ENCODE measurements at regions not wholly inside any gene's neighbourhood (a gene's known extent, or its start where the extent isn't known, plus 50 kb on each side); places are given as distances from the start of the nearest gene placed in this dataset.

DNA sequence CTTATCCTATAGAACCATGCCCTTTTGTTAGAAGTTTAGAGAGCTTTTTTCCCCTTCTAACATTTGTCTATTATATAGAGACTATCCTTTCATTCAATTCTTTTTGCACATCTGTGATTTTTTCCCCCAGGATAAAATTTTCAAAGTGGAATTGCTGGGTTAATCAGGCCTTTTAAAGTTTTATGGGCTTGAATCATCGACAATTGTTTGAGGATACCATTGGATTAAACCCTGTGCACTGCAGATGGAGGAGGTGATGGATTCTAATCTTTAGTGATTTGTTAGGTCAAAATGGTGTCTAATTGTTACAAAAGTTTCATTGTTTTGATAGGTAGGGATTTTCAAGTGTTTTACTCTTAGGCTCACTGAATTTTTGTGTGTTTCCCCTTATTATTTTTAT lies 463.7 kb upstream of the CFAP20DC start:
- no peaks in the 10 kb centered on the region for H3K36me3 Mint-ChIP-seq (ENCODE audit: insufficient read depth)
- H3K27me3 Mint-ChIP-seq = no peaks in the 10 kb centered on the region
- no peak overlapping the region for H3K27ac Mint-ChIP-seq
- no peak overlapping the region for H3K4me3 Mint-ChIP-seq (ENCODE audit: low read depth)
- DNase-seq (ENCODE audit: low spot score, unreplicated experiment) = no peak
- TF ChIP-seq, protein P1, sequence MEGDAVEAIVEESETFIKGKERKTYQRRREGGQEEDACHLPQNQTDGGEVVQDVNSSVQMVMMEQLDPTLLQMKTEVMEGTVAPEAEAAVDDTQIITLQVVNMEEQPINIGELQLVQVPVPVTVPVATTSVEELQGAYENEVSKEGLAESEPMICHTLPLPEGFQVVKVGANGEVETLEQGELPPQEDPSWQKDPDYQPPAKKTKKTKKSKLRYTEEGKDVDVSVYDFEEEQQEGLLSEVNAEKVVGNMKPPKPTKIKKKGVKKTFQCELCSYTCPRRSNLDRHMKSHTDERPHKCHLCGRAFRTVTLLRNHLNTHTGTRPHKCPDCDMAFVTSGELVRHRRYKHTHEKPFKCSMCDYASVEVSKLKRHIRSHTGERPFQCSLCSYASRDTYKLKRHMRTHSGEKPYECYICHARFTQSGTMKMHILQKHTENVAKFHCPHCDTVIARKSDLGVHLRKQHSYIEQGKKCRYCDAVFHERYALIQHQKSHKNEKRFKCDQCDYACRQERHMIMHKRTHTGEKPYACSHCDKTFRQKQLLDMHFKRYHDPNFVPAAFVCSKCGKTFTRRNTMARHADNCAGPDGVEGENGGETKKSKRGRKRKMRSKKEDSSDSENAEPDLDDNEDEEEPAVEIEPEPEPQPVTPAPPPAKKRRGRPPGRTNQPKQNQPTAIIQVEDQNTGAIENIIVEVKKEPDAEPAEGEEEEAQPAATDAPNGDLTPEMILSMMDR (IDR thresholded peaks at IDR 0.05; ENCODE audit: unreplicated experiment) = no peak
- H3K4me1 Mint-ChIP-seq (ENCODE audit: low read depth) = peaks cover 41% of the 10 kb centered on the region
- H3K9me3 Mint-ChIP-seq (ENCODE audit: low read depth) = no peaks in the 10 kb centered on the region

DNA sequence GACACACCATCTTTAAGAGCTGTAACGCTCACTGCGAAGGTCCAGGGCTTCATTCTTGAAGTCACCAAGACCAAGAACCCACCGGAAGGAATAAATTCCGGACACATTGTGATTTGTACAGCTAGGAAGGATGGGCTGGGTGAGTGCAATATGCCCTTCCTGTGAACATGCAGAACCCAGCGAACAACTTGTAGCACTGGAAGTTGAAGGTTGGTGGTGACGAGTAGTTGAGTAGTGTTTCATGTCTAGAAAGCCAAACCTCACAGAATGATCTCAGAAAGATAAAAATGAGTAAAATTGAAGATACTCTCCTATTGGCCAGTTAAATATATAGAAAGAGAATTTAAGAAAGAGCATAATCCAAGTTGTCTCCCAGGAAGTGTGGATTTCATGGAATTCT lies 462.2 kb upstream of the CFAP20DC start:
- H3K27me3 Mint-ChIP-seq = no peaks in the 10 kb centered on the region
- DNase-seq (ENCODE audit: low spot score, unreplicated experiment) = no peak
- H3K27ac Mint-ChIP-seq = no peak overlapping the region
- peaks cover 27% of the 10 kb centered on the region for H3K4me1 Mint-ChIP-seq (ENCODE audit: low read depth)
- TF ChIP-seq, protein P1 (IDR thresholded peaks at IDR 0.05; ENCODE audit: unreplicated experiment) = no peak
- H3K4me3 Mint-ChIP-seq (ENCODE audit: low read depth) = no peak overlapping the region
- H3K9me3 Mint-ChIP-seq (ENCODE audit: low read depth) = no peaks in the 10 kb centered on the region
- no peaks in the 10 kb centered on the region for H3K36me3 Mint-ChIP-seq (ENCODE audit: insufficient read depth)

DNA sequence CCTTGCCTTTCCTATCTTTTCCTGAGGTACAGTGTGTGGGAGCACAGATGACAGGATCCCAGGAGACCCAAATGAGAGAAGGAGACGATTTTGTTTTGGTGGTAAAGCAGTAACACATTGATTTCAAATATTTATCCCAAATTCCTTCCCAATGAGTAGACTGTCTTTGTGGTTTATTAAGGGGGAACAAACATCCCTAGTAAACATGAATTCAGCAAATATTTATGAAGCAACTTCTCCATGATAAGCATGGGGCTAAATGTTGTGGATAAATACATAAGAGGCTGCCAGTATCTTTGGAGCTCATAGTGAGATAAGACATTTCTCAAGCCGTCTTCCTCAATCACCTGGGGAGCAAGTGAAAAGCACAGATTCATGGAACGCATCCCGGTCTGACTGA lies 460.8 kb upstream of the CFAP20DC start:
- Mint-ChIP-seq H3K9me3 (ENCODE audit: low read depth) (no peaks in the 10 kb centered on the region), H3K27ac (no peak overlapping the region), H3K27me3 (no peaks in the 10 kb centered on the region), H3K4me1 (ENCODE audit: low read depth) (peaks cover 14% of the 10 kb centered on the region), H3K4me3 (ENCODE audit: low read depth) (no peak overlapping the region), H3K36me3 (ENCODE audit: insufficient read depth) (no peaks in the 10 kb centered on the region)
- TF ChIP-seq, protein P1 (IDR thresholded peaks at IDR 0.05; ENCODE audit: unreplicated experiment) = no peak
- no peak for DNase-seq (ENCODE audit: low spot score, unreplicated experiment)

DNA sequence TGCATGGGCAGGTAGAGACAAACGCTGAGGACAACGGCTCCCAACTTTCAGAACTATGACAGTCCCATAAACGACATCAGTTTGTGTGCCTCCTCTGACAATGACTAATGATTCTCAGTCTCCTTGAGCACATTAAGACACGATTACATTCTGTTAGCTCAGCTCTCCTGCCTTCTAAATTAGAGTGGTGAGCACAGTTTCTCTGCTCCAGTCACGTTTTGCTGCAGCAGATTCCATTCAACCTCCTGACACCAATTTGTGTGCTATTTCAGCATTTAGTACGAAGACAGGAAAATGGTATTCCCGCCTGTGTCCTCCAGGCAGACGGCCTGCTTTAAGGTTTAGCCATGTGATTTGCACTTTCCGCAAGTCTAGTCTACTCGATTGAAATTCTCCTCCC lies 458.4 kb upstream of the CFAP20DC start:
- Mint-ChIP-seq H3K27me3 (no peaks in the 10 kb centered on the region), H3K36me3 (ENCODE audit: insufficient read depth) (no peaks in the 10 kb centered on the region), H3K4me3 (ENCODE audit: low read depth) (no peak overlapping the region), H3K9me3 (ENCODE audit: low read depth) (no peaks in the 10 kb centered on the region), H3K4me1 (ENCODE audit: low read depth) (peaks cover 9% of the 10 kb centered on the region), H3K27ac (no peak overlapping the region)
- no peak for DNase-seq (ENCODE audit: low spot score, unreplicated experiment)
- TF ChIP-seq, protein P1 (IDR thresholded peaks at IDR 0.05; ENCODE audit: unreplicated experiment) = no peak

DNA sequence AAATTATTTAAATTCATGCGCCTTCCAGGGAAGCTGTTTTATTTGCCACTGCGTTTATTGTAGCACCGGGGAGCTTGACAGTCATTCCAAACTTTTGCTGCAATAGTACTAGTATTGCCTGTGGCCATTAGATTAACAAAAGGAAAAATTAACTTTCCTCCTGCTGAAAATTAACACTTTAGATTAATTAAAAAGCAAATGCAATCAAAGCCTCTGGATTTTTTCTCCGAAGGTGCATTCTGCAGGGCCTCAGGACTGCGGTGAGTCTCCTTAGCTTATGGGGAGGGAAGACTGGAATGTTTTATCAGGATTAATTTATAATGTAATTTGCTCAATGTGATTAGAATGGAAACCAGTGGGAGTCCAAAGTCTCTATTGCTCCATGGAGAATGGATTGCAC lies 456.4 kb upstream of the CFAP20DC start:
- no peak for DNase-seq (ENCODE audit: low spot score, unreplicated experiment)
- H3K27me3 Mint-ChIP-seq = no peaks in the 10 kb centered on the region
- H3K4me3 Mint-ChIP-seq (ENCODE audit: low read depth) = no peak overlapping the region
- no peaks in the 10 kb centered on the region for H3K9me3 Mint-ChIP-seq (ENCODE audit: low read depth)
- H3K4me1 Mint-ChIP-seq (ENCODE audit: low read depth) = peaks cover 4% of the 10 kb centered on the region
- TF ChIP-seq, protein P1 (IDR thresholded peaks at IDR 0.05; ENCODE audit: unreplicated experiment) = no peak
- no peaks in the 10 kb centered on the region for H3K36me3 Mint-ChIP-seq (ENCODE audit: insufficient read depth)
- H3K27ac Mint-ChIP-seq = no peak overlapping the region

Data from progenitor cell of endocrine pancreas (in vitro differentiated cells).